Activated T-helper 1 cell treated with anti-CD3 and anti-CD28 coated beads, Interleukin-2, amount 50 U/mL, for 16 hours (primary cell): ENCODE measurements at regions not wholly inside any gene's neighbourhood (a gene's known extent, or its start where the extent isn't known, plus 50 kb on each side); places are given as distances from the start of the nearest gene placed in this dataset.
"Not testable (repeated sequence)": the region's sequence is repeated elsewhere in the genome, so short reads cannot be mapped to it uniquely, and the experiment has no call there.

Source experiments
- DNase-seq, 2 donors: peaks; one replicate each; pipeline ENCODE4 v3.0.0-alpha.2; 2020; ENCODE audit warnings: low read depth in 1 of 2, low spot score in 1 of 2

DNA sequence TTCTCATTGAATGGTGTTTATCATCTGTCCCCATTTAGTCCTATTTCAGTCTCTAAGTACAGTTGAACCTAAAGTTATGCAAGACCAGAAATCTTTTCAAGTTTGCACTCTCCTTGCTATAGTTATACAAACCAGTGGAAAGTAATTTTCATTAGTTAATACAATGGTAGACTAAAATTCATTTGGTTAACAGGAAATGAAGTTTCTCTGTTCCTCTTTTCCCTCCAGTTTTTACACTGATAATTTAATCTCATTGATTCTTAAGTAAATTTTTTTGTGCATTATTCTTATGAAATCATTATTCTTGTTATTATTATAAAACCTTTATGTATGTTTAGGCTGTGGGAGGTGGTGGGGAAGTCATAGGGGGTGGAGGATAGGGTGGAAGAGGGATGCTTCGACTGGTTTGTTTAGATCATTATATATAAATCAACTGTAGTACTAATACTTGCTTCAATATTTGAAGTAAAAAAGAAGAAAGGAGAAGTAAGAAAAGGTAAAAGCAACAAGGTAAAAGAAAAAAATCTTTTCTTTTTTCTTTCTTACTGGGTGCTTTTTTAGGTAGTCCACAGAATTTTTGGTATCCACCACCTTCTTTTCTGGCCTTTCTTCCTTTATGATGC is 104.1 kb downstream of the GPR85 start:
- DNase-seq = no peak

DNA sequence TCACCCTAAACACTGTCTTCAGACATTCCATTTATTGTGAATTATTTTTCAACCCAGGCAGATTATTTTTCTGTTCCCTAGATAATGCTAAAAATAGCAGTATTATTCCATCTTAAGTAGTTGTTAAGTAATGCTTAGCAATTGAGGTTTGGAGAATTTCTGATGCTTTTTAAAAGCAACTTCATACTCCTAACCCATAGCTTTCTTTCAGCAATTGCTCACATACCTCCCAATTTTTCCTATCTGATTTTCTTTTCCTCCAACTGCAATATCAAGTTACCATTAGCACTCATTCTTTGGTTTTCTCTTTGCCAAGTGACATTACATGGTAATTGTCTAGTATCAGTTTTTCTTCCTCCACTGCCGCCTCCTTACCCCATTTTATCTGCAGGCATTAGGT is 104.7 kb downstream of the GPR85 start:
- DNase-seq = no peak

DNA sequence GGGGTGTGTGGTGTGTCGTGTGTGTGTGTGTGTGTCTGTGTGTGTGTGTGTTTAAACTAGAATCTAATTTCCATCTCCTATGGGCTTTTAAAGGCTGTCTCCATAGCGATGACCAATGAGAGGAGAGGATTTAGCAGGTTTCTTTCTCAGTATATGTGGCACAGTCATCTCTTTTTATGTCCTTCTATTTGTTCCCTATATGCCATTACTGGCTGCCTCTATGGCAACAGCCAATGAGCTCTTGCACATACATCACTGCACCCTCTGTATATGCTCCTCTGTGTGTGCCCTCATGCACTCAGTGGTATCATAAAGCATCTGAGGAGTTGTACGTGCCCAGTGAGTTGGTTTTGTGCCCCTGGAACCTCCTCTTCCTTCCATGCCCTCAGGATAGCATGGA is 107.6 kb downstream of the GPR85 start:
- DNase-seq = not testable (repeated sequence)

DNA sequence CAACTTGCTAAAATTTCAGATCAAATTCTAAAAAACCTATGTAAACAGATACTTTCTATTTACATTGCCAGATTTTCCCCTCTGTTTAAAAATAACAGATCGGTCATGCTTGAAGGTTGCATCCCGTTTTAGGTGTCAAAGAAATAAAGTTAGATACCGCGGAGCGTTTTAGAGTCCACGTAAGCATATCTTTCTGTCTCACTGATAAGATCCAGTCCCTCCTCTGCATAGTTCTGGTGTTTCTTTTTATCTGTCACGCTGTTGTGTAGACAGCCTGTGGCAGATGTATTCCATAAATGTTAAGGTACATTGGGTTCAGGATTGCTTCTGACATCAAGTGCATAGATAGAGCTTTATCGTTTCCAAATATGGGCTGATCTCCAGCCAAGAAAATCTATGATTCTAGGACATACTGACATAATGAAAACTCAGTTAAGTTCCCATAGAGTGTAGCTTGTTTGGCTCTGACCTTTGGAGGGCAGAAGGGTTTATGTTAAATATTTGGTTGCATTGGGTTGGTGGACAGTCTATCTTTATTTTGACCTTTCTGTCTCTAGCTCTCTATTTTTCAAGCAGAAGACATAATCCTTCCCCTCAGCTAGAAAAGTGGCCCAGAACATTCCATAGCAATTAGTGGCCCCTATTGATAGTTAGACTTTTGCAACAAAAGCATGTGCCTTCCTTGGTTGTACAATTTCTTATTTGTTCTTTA is 109.2 kb downstream of the GPR85 start:
- not testable (repeated sequence) for DNase-seq

DNA sequence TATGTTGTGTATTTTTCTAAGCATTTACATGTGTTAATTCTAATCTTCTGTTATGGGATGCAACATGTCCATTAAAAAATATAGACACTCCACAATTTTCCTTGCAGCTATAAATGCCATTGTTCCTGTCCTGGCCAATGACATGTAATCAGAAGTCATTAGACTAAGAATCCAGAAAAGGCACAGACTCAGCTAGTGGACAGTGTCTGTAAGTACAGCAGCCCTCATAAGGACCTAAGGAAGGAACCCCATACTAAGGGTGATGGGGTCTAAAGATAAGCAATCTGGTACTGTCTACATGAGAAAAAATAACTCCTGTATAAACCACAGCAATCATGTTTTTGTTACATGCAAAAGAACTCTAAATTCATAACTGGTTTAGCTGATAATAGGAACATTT is 115.9 kb downstream of the GPR85 start:
- DNase-seq = no peak

DNA sequence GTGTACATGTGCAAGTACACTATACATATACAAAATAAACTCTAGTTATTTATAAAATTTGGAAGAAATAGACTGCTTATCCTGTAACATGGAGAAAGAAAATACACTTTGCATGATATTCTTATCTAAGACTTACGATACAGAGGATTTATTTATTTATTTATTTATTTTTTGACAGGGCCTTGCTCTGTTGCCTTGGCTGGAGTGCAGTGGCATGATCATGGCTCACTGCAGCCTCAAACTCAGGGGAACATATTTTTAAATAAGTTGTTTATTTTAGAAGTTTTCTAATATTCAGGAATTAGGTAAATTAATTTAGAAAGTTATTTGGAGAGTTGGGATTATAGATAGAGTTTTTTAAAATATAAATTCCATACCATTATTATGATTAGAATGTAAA is 116.7 kb downstream of the GPR85 start:
- no peak for DNase-seq

DNA sequence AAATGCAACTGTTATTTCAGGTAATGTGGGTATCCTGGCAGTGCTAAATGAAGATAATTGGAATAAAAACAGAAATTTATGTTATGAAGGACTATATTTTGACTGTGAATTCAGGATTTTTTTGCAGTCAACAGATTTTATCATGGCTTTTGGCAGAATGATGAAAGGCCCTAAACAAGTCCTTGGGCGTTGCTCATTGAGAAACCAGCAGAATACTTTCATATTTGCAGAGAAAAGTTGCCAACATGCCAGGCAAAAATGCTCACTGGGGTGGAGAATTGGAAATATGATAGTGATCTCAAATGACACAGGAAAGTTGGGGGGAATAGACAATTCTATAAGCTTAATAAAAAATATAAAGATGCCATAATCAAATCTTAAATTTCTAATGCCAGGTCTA is 121.1 kb downstream of the GPR85 start:
- DNase-seq = no peak

DNA sequence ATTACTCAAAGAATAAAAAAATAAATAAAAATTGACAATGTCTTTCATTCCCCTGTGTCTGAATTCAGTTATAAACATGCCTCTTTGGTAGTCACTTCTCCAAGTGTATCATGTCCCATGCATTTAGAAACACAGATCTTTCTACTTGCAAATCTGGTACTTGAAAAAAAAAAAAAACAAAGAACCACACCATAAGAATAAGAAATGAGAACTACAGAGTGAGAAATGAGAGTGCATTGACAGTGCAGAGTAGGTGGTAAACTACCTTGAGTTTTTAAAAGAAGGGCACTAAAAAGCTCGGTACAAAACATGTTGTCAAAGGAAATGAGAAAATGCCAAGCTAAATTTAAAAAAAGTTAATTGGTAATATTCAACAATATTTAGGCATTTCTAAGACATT is 123.0 kb downstream of the GPR85 start:
- DNase-seq = no peak

DNA sequence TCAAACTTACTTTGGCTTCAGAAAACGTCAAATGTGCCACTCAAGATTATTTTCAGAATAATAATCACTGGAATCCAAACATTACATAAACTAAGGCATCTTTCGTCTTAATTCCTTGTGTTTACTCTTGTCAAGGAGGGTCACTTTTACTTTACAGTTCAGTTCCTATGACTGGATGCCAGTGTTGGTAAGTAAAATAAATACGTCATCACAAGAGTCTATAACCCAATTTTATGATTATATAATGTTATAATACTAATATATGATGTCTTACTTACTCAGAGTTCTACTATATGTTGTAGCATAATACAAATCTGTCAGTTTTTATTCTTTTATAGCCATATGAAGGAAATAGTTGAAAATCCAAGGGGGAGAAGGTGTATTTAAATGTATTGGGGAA is 123.8 kb downstream of the GPR85 start:
- no peak for DNase-seq

DNA sequence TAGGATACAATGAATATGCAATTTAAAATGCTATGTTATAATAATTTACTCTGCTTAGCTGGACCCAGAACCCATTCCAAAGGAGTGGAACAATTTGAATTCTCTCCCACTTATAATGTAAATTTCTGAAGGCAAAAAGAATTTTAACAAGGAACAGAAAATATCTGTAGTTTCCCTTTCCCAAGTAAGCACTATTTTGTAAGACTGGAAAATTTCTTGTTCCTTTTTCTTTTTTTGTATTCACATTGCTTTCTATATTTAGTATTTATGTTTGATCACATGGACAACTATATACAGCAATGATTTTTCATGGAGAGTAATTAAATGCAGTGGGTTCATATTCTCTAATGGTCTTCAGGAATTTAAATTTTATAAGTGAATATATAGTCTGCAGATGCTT is 127.4 kb downstream of the GPR85 start:
- DNase-seq = no peak

DNA sequence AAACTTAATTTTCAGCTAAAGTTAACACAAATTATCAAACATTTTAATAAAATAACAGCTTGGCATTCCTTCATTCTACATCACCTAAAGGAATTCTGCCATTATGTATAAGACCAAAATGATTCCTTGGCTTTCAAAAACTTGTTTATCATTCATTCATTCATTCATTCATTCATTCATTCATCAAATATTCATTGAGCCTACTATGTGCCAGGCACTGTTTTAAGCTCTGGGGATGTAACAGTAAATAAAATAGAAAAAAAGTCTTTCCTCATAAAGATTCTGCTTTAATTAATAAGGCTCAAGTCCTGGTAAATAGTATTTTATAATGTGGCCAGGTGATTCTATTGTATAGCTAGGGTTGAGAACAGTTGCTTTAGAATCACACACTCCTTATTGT is 127.9 kb downstream of the GPR85 start:
- DNase-seq = no peak

DNA sequence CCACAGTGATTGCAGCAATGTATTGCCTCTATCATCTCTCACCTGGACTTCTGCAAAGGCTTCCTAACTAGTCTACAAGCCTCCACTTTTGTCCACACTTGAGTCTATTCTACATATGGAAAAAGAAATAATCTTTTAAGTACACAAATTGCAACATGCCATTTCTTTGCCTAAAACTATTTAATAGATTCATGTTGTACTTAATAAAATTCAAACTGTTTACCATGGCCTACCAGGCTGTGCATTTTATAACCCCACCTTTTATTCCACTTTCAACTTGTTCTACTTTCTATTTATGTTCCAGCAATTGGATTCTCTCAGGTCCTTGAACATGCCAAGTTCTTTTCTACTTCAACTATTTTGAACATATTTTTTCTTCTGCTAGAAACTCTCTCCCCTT is 128.7 kb downstream of the GPR85 start:
- DNase-seq = no peak

DNA sequence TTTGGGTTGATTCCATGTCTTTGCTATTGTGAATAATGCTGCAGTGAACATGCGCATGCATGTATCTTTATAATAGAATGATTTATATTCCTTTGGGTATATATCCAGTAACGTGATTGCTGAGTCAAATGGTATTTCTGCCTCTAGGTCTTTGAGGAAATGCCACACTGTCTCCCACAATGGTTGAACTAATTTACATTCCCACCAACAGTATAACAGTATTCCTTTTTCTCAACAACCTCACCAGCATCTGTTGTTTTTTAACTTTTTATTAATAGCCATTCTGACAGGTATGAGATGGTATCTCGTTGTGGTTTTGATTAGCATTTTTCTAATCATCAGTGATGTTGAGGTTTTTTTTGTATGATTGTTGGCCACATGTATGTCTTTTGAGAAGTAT is 133.6 kb downstream of the GPR85 start:
- DNase-seq = not testable (repeated sequence)

DNA sequence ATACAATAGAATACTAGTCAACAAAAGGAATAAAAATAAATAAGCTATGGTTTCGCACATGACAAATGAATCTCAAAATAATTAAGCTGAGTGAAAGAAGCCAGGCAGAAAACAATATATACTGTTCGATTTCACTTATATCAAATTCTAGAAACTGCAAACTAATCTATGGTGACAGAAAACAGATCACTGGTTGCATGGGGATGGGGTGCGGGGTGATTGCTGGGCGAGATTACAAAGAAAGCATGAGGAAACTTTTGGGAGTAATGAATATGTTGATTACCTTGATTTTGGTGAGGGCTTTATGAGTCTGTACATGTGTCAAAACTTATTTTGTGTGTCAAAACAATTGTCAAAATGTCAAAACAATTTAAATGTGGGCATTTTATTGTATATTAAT is 135.6 kb downstream of the GPR85 start:
- DNase-seq = no peak

DNA sequence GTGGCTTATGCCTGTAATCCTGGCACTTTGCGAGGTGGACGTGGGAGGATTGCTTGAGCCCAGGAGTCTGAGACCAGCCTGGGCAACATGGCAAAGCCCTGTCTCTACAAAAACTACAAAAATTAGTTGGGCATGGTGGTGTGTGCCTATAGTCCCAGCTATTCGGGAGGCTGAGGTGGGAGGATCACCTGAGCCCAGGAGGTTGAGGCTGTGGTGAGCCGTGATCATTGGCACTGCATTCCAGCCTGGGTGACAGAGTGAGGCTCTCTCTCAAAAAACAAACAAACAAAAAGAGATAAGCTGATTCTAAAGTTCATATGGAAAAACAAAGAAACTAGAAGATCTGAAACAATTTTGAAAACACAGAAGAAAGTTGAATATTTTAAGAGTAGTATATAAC is 136.9 kb downstream of the GPR85 start:
- not testable (repeated sequence) for DNase-seq

DNA sequence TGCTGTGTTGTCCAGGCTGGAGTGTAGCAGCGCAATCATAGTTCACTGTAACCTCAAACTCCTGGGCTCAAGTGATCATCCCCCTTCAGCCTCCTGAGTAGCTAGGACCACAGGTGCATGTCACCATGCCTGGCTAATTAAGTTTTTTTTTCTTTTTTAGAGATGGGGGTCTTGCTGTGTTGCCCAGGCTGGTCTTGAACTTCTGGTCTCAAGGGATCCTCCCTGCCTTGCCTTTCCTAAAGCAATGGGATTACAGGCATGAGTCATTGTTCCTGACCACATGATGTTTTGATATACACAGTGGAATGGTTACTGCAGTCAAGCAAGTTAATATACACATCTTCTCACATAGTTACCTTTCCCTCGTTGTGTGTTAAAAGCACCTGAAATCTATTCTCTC is 140.3 kb downstream of the GPR85 start:
- no peak for DNase-seq

DNA sequence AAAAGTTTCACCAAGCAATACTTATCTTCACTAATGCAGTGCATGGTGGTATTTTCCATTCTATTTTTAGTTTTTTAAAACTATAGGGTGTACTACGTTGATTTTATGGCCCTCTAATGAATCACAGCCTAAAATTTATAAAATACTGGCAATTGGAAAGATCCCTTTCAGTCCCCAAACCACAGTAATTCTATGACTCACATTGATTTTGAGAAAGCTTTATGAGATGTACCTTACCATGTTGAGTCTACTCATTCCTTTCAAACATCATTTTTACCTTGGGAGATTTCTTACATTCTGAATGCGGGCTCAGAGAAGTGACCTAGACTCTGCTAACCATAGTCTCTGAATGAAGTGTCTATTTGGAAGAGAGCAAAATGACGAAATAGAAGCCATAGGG is 141.6 kb downstream of the GPR85 start:
- no peak for DNase-seq

DNA sequence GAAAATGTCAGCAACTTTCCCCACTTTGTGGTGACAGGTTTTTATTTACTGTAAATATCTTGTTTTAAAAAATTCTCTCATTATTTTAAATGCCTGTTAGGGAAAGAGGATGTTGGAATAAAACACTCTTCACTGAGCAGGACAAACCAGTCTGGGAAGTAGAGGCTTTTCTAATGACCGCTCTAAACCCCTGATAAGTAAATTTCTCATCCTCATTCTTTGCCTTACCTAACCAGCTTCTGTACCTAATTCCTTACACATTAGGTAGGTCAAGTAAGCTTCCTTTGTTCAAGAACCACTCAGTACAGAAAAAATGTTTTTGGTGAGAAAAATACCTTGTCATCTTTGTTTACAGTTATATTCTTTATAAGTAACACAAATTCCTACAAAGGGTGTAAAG is 143.6 kb downstream of the GPR85 start:
- DNase-seq = no peak

DNA sequence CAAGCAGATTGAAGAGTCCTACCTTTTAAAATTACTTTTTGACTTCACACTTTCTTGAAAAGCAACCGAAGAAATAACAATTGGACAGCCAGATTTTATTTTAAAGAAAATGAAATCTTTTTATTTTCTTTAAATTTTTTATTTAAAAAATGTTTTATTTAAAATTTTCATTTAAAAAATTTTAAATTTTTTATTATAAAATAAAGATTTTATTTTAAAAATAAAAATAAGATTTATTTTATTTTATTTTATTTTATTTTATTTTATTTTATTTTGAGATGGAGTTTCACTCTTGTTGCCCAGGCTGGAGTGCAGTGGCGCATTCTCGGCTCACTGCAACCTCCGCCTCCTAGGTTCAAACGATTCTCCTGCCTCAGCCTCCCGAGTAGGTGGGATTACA is 144.5 kb downstream of the GPR85 start:
- not testable (repeated sequence) for DNase-seq

DNA sequence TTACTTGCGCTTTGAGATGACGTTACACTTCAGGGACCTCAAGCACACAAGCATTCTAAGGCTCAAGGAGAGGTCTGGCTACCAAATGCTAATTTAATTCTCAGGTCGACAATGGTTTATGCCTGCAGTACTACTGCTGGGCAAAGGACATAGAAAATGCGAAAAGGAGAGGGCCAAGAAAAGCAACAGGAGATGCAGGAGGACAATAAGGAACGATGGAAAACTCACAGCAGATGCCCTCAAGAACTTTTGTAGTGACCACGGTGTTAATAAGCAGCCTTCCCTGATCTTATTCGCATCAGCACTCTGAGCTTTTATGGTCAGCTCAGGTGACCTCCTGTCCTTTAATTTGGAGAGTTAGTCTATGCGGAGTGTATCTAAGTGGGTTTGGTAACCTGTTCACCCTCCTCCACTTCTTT is 146.3 kb downstream of the GPR85 start:
- no peak for DNase-seq

DNA sequence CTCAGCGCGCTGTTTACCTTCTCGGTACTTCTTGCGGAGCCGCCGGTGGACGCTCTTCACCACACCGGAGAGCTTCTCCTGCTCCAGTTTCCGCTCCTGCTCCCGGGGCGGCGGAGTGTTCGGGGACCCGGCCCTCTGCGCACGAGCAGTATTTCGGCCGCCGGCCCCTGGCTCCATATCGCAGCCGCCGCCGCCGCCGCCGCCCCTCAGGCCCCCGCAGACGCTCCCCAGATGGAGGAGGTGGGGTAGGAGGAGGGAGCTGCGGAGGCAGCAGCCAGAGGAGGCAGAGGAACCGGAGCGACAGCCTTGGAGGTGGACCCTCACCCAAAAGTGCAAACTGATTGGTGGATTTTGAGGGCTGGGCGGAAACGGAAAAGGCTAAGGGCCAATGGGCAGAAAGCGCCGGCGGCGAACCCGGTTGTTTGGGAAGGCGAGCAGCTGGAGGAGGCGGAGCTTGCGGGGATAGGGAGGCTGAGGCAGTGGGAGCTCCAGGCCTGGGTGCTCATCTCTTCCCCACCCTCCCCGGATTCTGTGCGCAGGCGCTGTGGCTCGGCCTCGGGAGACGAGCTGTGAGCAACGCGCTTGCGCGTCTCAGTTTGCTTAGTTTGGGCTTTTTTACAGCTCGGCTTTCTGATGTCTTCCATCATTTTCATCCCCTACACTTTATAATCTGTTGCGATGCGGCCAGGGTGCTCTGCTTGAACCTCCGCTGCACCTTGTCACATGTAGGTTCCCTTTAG is 146.9 kb downstream of the GPR85 start:
- DNase-seq = peak; percentile 98 to 99

DNA sequence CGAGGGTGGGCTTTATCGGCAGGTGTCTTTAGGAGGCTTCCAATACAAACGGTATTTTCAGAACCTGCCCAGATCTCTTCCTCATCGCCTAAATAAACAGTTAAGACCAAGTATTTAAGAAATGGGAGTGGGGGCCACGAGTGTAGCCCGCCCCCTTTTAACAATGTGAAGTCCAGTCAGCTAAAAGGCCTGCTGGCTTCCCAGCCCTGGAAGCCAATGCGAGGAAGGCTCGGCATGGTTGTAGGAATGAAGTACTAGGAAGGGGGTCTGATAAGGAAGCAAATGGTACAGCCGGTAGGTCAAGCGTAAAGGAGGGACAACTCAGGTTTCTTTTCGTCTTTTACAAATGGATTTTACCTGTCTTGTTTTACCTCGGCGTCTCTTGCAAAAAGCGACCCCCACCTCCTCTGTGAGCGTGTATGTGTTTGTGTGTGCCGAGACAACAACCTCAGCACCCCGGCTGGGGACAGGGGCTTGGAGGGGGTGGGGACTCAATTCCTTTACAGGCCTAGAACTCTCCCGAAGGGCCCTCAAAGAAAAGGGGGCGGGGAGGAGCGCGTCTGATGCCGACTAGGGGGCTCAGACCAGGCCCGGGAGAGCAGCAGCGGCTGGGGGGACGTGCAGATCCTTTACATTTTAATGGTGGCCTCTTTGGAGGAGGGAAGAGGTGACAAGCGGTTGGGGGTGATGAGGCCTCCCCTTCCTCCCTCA is 147.6 kb downstream of the GPR85 start:
- no peak for DNase-seq
